ENCODE measurements at regions not wholly inside any gene's neighbourhood (a gene's known extent, or its start where the extent isn't known, plus 50 kb on each side); places are given as distances from the start of the nearest gene placed in this dataset.

DNA sequence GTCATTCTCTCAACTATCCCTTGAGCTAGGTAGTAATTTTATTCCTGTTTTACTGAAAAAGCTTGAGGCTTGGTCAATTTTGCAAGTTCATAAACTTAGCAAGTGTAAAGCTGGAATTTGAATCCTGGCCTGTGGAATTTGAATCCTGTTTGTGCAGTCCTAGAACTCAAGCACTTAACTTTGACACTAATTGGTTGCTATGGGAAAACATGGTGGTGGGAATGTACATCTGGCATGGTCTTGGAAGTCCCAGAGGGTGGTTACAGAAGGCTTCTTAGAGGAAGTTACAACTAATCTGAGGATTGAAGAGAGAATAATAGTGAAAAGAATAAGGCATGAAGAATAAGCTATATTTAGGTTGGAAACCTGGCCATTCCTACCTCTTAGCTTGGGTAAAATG, 66.5 kb upstream of the LIN7C start:
- Histone ChIP-seq H3K9me3 (ENCODE audit: low read depth, low read length, poor library complexity, severe bottlenecking) (no peaks in the 10 kb centered on the region), H3K27ac (ENCODE audit: low read depth, low read length, poor library complexity, severe bottlenecking) (no peak overlapping the region), H3K4me1 (ENCODE audit: insufficient read depth, low read length, poor library complexity, severe bottlenecking) (no peaks in the 10 kb centered on the region), H3K27me3 (replicated peaks; ENCODE audit: insufficient read depth, low read depth, low read length, poor library complexity) (peaks cover 38% of the 10 kb centered on the region), H3K36me3 (ENCODE audit: insufficient read depth, low read length, poor library complexity, severe bottlenecking) (no peaks in the 10 kb centered on the region), H3K4me3 (ENCODE audit: low read depth, low read length, poor library complexity, severe bottlenecking) (no peak overlapping the region)
- TF ChIP-seq, protein P1, sequence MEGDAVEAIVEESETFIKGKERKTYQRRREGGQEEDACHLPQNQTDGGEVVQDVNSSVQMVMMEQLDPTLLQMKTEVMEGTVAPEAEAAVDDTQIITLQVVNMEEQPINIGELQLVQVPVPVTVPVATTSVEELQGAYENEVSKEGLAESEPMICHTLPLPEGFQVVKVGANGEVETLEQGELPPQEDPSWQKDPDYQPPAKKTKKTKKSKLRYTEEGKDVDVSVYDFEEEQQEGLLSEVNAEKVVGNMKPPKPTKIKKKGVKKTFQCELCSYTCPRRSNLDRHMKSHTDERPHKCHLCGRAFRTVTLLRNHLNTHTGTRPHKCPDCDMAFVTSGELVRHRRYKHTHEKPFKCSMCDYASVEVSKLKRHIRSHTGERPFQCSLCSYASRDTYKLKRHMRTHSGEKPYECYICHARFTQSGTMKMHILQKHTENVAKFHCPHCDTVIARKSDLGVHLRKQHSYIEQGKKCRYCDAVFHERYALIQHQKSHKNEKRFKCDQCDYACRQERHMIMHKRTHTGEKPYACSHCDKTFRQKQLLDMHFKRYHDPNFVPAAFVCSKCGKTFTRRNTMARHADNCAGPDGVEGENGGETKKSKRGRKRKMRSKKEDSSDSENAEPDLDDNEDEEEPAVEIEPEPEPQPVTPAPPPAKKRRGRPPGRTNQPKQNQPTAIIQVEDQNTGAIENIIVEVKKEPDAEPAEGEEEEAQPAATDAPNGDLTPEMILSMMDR (conservative IDR thresholded peaks at IDR 0.05; ENCODE audit: low read depth, low read length): no peak
- no peak for TF ChIP-seq EZH2 (IDR thresholded peaks at IDR 0.05; ENCODE audit: borderline replicate concordance, low read depth, low read length, poor library complexity, severe bottlenecking)
- ChIA-PET CTCF (no interaction called here), POLR2A (ENCODE audit: low non-redundant PET) (interaction anchor here (0.6 kb wide), 1 partner anchor 382 kb away, joined by 4 read pairs; no protein-coding TSS in a partner anchor)
- no TSS peak for BruUV-seq (replicated peaks)
- DNase-seq (ENCODE audit: low spot score): no peak
- intact Hi-C loops (cut with micrococcal nuclease; ENCODE audit: unreplicated experiment): no loop called here

GRCh38 chr11:27571154-27571810, 64.7 kb upstream of the LIN7C start:
- POLR2A ChIA-PET (ENCODE audit: low non-redundant PET): no interaction called here
- TF ChIP-seq EZH2 (IDR thresholded peaks at IDR 0.05; ENCODE audit: borderline replicate concordance, low read depth, low read length, poor library complexity, severe bottlenecking): no peak
- TF ChIP-seq, protein P1 (conservative IDR thresholded peaks at IDR 0.05; ENCODE audit: low read depth, low read length): no peak
- intact Hi-C loops (cut with micrococcal nuclease; ENCODE audit: unreplicated experiment): no loop called here
- Histone ChIP-seq H3K9me3 (ENCODE audit: low read depth, low read length, poor library complexity, severe bottlenecking) (no peaks in the 10 kb centered on the region), H3K4me1 (ENCODE audit: insufficient read depth, low read length, poor library complexity, severe bottlenecking) (no peaks in the 10 kb centered on the region), H3K27me3 (replicated peaks; ENCODE audit: insufficient read depth, low read depth, low read length, poor library complexity) (peaks cover 37% of the 10 kb centered on the region), H3K36me3 (ENCODE audit: insufficient read depth, low read length, poor library complexity, severe bottlenecking) (no peaks in the 10 kb centered on the region), H3K4me3 (ENCODE audit: low read depth, low read length, poor library complexity, severe bottlenecking) (no peak overlapping the region), H3K27ac (ENCODE audit: low read depth, low read length, poor library complexity, severe bottlenecking) (no peak overlapping the region)
- no peak for DNase-seq (ENCODE audit: low spot score)
- no TSS peak for BruUV-seq (replicated peaks)
- CTCF ChIA-PET: no interaction called here

GRCh38 chr11:27570542-27570941, 64.0 kb upstream of the LIN7C start:
- no peaks in the 10 kb centered on the region for H3K4me1 ChIP-seq (ENCODE audit: insufficient read depth, low read length, poor library complexity, severe bottlenecking)
- H3K27me3 ChIP-seq (replicated peaks; ENCODE audit: insufficient read depth, low read depth, low read length, poor library complexity): peaks cover 30% of the 10 kb centered on the region
- ChIA-PET POLR2A (ENCODE audit: low non-redundant PET) (no interaction called here), CTCF (no interaction called here)
- H3K36me3 ChIP-seq (ENCODE audit: insufficient read depth, low read length, poor library complexity, severe bottlenecking): no peaks in the 10 kb centered on the region
- TF ChIP-seq, protein P1 (conservative IDR thresholded peaks at IDR 0.05; ENCODE audit: low read depth, low read length): no peak
- TF ChIP-seq EZH2 (IDR thresholded peaks at IDR 0.05; ENCODE audit: borderline replicate concordance, low read depth, low read length, poor library complexity, severe bottlenecking): no peak
- intact Hi-C loops (cut with micrococcal nuclease; ENCODE audit: unreplicated experiment): no loop called here
- no peak overlapping the region for H3K27ac ChIP-seq (ENCODE audit: low read depth, low read length, poor library complexity, severe bottlenecking)
- BruUV-seq (replicated peaks): no TSS peak
- no peaks in the 10 kb centered on the region for H3K9me3 ChIP-seq (ENCODE audit: low read depth, low read length, poor library complexity, severe bottlenecking)
- DNase-seq (ENCODE audit: low spot score): no peak
- no peak overlapping the region for H3K4me3 ChIP-seq (ENCODE audit: low read depth, low read length, poor library complexity, severe bottlenecking)
